Islet of Langerhans (tissue), 1 donor: ENCODE measurements at regions not wholly inside any gene's neighbourhood (a gene's known extent, or its start where the extent isn't known, plus 50 kb on each side); places are given as distances from the start of the nearest gene placed in this dataset.

Source experiments
- FAIRE-seq: peaks from one replicate; lab custom pipeline; 2011; peaks lifted over from hg19 to GRCh38; lab: Jason Lieb, UNC

DNA sequence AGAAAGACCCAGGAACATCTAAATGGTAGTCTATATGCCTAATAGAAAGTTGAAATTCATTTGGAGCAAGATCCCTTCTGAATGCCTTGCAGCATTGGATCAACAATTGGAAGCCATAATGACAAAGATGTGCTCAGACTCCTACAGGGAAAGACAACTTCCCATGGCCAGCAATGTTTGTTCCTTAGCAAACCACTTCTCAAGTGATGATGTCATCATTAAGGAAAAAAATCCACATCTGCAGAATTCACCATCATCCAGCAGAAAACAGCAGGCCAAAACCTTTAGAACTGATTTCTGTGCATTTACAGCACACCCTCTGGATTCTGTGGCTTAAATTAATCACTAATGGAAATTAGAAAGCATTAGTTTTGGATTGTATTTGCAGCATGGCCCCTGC lies 82.4 kb upstream of the ZIC3 start:
- no peak for FAIRE-seq

DNA sequence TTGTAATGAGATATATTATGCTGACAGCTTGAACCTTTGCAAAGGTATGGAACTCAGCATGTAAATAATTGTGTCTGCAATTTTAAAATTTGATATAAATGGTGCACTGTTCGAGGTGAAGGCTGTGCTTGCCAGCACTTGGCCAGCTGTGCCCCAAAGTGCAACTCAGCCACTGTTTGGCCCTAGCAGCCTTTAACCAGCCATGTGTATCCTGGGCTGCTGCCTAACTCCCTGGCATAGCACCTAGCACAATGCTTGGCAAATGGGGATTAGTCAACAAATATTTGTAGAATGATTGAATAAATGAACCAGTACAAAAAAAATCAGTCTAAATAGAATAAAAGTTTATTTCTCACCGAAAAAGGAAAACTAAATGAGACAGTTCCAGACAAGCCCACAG lies 83.8 kb upstream of the ZIC3 start:
- FAIRE-seq = no peak

DNA sequence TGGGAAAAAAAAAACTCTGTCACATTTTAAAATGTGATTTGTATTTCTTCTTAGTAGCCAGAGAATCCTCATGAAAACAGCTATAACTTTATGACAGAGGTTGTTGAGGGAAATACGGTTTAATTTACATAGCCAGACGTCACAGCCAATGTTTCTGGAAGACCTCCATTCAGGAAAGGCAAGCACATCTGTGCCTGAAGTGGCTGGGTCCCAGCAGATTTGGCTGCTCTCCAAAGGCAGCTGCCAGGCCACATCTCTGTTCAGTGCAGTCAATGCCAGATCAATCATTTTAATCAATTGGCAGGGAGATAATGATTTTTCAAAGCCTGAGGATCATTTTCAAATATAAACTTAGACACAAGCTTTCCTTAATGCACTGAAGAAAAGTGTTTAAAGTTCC lies 86.5 kb upstream of the ZIC3 start:
- FAIRE-seq = no peak

DNA sequence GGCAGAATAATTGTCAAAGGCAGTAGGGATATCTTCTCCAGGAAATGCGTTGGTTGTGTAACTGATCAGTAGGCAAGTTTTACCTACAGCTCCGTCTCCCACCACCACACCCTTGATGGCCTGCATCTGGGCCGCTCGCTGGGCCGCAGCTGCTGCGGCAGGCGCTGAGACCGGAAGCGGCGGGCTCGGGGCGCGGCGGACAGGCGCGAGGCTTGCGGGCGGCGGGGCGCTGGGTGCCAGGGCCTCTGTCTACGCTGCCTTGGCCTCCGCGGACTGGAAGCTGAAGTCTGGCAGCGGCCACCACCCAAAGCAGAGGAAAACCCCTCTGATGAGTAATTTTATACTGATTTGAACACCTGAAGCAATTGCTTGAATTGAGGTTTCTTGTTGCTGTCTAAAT lies 124.2 kb upstream of the ZIC3 start:
- no peak for FAIRE-seq

DNA sequence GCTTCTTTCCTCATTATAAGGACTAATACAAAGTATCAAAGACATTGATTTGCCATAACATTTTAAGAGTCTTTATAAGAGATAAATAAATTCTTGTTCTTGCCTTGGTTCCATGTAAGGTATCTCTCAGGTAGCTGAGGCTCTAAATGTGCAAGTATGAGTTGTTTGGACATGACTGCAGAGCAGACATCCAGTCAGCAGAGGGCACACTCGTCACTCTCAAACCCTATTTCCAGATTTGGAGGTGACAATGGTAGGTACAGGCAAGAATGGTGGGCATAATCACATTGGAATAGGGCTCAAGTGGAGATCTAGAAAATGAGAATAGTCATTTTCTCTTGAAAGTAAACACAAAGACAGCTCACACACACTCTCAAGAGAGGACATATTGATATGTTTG lies 133.3 kb upstream of the ZIC3 start:
- no peak for FAIRE-seq

DNA sequence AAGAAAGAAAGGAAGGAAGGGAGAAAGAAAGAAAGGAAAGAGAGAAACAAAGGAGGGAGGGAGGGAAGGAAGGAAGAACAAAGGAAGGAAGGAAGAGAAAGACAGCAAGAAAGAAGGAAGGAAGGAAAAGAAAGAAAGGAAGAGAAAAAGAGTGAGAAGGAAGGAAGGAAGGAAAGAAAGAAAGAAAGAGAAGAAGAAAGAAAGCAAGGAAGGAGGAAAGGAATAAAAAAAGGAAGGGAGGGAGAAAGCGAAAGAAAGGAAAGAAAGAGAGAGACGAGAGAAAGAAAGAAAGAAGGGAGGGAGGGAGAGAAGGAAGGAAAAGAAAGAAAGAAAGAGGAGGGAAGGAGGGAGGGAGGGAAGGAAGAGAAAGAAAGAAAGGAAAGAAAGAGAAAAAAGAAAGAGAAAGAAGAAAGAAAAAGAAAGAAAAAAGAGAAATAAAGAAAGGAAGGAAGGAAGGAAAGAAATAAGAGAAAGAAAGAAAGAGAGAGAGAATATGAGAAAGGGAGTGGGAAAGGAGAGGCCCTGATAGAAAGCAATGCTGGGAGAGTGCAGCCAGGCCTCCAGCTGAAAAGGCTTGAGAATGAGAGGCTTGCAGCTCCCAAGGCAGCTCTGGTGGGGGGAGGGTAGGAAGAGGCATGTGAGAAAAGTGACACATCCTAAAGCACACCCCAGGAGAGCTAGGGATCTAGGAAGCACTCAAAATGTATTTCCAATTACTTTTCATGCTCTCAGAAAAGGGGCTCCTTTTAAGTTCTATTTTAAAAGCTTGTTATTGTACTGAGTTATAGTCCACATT lies 134.0 kb upstream of the ZIC3 start:
- no peak for FAIRE-seq

DNA sequence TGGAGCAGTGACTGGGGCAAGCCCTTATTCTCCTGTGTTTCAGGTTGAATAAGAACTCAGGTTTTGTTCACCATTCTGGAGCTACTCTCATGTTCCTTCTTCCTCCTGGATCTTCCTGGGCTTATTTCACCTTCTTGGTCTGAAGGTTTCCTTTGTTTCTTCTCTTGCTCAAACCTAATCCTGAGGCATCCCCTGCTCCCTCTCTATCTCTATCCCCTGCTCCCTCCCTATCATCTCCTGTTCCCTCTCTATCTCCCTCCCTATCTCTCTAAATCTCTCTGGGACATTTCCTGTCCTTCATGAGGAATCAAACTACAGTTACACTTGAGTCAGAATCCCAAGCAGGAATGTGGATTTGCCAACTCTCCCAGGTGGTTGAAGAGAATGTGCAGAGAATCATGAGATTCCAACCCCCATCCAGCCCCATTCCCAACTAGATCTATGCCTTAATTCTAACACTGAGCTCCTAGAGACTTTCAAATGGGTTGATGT lies 134.9 kb upstream of the ZIC3 start:
- FAIRE-seq = no peak

DNA sequence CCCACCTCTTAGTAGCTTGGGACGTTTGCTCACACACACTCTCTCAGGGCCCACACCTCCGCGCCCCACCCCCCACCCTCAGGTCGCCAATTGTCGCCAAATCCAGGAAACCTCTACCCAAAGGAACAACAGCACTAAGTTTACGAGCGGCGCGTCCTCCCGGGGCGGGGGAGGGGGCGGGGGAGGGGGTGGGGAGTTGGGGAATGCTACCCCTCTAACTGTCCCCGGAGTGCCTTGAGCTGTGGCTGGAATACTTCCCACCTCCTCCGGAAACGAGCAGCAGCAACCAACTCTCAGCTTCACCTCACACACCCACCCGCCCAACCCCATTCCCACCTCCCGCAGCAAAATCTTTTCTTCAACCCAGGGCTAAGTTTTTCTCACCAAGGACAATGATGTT lies 135.6 kb upstream of the ZIC3 start:
- no peak for FAIRE-seq

DNA sequence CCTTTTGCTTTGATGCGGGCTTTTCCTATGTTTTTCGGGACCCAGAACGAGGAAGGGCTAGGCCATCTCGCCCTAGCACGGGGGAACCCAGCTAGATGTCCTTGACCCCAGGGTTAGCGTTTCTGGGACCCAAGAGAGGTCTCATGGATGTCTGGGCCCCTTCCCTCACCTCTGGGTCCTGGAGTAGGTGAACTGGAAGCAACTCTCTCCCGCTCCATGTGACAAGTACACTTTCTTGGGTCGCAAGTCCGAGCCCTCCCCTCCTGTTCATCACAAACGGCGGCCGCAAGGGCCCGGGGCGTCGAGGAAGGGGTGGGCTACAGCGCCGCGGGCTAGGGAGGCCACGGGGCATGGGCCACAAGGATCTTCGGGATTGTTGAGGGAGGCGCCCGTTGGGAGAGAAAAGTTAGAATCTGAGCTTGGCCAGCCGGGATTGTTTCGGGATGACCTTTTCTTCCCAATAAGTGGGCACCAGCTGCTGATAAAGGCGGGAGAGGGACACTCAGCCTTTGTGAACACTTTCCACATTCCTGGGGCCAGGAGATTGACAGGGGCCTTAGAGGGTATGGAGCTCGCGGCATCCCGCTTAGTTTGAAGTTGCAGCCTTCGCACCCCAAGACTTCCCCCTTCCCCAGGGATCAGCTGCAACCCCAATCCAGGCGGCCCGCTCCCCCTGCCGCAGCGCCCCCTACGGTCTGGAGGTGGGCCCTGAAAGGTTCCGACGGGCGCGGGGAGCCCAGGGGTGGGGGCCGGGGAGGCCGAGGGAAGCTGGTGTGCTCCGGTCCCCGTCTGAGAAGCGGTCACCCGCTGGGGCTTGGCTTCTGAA lies 136.9 kb upstream of the ZIC3 start:
- FAIRE-seq = no peak

DNA sequence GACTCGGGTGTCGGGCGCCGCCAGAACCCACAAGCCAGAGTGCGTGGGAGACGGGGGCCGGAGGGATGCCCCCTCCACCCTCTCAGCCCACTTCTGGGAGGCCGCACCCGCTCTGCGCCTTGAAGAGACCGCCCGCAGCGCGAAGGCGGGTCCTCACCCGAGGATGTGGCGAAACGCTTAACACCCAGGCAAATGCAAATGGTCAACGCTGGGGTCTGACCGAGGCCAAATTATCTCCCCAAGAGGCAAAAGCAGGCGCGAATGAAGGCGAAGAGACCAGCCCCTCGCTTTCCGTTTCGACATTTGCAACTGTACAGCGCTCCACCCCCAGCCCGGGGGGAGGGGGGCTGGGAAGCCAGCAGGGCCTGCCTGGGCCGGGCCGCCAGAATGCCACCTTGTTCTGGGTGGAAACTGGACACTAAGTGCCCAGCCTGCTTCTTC lies 137.7 kb upstream of the ZIC3 start:
- FAIRE-seq = no peak

DNA sequence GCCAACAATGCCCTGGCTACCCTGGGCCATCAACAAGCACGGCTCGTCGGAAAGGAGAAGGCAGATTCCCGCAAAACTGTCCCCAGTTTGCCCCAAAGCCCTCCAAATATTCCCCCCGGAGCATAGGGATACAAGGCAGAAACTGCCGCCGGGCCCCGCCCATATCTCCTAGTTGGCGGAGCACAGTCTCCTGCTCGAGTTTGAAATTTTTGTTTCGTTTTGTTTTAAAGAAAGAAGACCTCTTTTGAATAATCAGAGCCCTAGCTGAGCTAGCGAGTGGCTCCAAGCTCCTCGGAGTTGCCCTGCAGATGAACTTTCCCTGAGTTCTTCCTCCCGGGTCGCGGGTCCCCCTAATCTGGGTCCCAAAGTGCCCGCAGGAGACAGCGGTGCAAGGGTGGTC lies 138.1 kb upstream of the ZIC3 start:
- FAIRE-seq = no peak

DNA sequence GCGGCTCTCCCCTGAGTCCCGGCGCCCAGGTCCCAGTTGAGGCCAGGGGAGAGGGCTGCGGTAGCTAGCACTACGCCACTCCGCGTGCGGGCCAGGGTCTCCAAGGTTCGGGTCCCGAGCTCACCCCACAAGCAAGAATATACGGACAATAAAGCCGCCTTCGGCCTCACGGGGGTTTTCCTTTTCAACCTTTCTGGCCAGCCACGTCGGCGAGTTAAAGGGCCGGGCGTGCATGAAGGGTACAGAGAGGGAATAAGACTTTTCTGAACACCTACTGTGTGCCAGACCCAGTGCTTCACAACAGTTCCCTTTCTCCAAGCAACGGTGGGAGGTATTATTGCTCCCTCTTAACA lies 138.5 kb upstream of the ZIC3 start:
- FAIRE-seq = no peak

DNA sequence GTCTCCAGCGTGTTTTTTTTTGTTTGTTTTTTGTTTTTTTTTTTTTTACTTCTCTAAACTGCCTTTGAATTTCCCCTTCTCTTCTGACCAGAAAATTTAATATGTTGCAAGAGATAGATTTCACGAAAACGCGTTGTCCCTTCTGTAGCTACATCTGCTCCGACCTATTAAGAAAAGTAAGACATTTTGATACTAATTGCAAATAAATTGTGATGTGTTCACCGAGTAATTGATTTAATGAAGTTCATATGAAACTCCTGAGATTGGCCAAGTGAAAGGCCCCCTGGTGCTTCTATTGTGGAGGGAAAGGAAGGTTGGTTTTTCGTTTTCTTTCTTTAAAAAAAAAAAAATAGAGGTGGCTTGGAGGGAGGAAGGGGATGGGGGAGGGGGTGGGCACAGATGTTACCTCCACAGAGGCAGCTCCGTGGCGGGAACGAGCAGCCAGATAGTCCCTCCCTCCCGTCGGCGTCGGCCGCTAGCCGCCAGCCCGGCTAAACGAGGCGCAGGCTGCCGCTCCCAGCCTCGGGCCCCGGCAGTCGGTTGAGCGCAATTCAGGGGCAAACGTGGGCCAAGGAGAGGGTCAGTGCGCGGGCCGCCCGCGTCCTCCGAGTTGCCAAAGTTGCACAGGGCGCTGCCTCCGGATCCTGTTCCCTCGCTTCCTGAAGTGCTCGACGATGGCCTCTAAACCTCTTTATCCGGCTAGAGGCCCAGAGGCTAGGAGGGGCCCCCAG lies 139.1 kb upstream of the ZIC3 start:
- no peak for FAIRE-seq

DNA sequence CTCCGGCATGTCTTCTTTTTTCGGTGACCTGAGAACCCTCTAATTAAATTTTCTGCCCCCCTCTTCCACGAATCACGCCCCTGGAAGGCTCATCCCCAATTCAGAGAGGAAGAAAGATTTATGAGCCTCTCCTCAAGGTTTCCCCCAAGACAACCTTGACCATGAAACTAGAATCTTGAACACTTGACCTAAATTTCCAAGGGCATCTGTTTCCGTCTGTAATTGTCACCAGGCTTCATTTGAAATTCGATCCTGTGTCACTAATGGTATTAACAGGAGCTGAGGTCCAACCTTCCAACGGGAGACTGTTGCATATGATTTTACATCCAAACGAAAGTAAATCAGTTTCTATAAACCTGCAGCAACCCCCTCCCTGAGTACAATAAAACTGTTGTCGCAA lies 139.9 kb upstream of the ZIC3 start:
- no peak for FAIRE-seq

DNA sequence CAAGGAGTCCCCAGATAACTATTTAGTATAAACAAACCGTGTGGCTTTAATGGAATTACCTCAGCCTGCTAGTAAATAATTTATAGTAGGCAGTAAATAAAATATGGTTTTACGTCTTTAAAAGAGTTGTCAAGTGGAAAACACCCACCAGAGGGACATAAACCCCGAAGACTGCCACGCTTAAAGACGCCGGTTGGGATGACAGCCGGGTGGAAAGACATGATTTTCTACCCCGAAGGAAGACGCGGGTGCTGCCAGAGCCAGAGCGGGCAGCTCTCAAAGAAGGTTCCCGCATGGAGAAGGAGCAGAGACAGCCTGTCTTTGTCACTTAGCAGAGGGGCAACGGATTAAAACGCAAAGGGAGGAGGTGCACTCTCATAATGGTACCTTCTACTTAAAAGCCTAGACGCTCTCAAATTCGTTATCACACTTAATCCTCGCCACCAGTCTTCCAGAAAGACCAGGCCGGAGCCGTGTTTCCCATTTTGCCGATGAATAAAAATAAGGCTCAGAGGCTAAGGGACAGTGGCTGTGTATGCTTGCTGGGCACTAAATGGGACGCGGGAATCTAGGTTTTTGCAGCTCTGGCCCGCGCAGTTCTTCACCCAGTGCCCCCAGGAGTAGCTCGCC lies 140.5 kb upstream of the ZIC3 start:
- FAIRE-seq = no peak

DNA sequence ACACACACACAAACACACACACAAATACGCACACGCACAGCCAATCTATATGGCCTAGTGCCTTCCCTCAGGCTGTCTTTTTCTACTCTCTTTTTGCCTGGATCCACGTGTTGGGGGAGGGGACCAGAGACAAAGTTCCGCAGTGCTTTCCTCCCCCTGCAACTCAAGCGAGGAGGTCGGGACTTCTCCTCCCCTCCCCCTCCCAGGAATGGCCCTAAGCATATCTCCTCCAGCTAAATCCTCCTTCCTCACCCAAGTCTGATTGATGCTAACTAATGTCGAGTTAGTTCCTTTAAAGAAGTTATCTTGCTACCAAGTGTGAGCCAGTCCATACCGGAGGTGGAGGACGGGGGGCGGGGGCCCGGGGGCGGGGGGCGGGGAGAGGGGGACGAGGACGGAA lies 141.2 kb upstream of the ZIC3 start:
- no peak for FAIRE-seq

DNA sequence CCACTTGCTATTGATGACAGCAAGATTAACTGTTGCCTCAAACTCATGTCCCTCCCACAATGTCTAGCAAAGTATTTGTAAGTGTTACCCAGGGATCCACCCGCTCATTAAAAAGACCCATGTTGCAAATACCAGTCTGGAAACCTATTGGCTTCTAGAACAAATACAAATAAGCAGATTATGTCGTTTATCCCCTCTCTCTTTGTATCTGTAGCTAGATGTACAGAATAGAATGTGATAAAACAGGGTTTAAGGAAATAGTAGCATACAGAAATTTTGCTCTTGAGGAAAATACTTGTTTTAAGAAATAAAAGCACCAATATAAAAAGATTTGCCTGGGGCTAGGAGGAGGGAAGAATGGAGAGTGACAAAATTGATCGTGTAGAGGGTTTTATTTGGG lies 142.7 kb upstream of the ZIC3 start:
- no peak for FAIRE-seq

DNA sequence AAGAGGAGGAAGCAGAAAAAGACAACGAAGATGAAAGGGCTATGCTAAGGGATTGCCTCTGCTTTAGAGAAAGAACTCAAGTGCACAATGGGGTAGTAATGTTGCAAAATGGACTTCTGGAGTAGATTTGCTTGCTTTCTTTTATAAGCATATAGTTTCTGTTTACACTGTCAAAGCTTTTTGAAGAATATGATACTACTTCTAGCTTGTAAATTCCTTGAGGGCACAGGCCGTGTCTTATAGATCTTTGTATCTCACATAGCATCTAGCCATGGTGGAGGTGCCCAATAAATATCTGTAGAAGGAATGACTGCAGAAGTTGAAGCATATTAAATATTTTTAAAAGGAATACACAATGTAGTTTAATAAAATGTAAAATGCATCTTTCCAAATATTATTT lies 147.8 kb upstream of the ZIC3 start:
- FAIRE-seq = no peak

DNA sequence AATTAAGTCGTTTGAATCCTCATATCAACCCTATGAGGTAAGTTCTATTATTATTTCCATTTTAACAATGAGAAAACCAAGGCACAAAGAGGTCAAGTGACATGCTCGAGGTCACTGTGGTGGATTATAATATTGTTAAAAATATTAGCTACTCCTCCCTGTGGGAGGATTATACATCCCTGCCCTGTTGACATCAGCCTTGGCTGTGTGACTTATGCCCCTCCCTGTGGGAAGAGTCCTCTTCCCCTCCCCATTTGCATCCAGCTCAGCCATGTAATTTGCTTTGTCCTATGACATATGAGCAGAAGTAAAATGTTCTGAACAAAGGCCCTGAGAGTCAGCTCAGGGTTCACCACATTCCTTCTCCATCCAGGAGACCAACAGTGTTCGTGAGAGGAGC lies 152.7 kb upstream of the ZIC3 start:
- no peak for FAIRE-seq

DNA sequence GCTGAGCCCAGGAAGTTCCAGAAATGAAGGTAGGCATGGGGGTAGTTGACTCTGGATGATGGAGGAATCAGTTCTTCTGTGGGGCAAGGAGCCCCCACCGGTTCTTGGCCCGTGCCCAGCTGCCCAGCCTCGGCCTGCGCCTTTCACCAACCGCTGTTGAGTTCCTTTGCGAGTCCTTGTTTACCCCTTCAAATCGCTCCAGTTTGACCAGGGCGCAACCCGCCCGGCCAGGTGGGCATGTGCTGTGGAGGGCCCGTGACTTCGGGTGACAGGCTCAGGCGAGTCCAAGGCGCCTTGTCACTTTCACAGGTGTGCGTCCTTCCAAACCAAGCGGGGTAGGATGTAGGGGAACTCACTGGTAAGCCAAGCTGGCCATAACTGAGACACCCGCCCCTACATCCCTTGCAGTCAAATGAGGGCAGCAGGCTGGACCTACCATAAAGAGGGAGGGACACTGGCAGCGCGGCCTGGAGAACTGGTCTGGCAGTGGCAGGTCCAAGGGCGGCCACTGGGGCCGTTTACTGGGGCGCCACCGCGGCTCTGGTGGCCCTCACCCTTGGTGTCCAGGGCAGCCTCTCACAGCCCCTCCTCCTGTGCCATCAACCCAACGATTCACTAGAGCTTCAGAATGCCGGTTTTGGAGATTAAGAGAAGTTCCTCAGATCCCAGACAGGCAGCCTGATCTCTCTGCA lies 160.3 kb upstream of the ZIC3 start:
- no peak for FAIRE-seq

DNA sequence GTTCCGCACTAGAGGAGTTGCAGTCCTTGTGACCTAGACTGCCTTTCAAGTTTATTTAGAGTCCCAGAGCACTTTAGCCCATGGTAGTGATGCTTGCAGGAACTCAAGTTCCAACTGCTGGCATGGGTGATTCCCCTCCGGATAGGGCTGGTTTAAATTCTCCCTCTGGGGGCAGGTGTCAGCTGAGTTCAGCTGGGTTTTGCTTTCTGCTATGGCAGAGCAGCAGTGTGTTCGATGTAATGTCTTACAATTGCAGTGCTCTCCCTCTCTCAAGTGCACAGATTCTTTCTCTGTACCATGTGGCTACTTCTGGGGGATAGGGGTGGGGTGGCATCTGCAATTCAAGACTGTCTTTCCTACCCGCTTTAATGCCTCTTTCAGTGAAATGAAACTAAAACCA lies 164.8 kb upstream of the ZIC3 start:
- no peak for FAIRE-seq

DNA sequence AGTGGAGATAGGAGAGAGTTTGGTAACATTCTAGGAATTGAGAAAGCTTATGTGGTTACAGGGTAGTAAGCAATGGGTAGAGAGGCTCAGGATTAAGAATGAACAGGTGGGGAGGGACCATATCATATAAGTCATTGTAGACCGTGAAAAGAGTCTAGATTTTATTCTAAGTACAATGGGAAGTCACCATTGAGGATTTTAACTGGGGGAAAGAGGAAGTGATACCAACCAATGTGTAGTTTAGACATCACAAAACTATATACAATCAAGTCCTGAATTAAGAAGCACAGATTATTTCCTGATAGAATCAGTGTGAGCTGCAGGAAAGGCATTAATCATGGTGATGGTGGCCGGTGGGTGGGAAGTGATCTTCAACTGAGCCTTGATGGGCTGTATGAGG lies 178.3 kb upstream of the ZIC3 start:
- no peak for FAIRE-seq
